Endothelial cell of hepatic sinusoid (primary cell): ENCODE measurements at regions not wholly inside any gene's neighbourhood (a gene's known extent, or its start where the extent isn't known, plus 50 kb on each side); places are given as distances from the start of the nearest gene placed in this dataset.

Source experiments
- in situ Hi-C: cut with HindIII; loops from 2 replicates; pipeline ENCODE4 v1.10.0; 2017; ENCODE audit warnings: low sequenced_read_pairs

- in situ Hi-C loops, result loop anchor here (10.0 kb wide), 2 partner anchors 225 to 415 kb away; no protein-coding TSS in a partner anchor
These were observed 160.6 kb downstream of the LRIG3 start for GRCh38 chr12:58759745-58760144.

GRCh38 chr12:58761308-58761707 is 159.0 kb downstream of the LRIG3 start:
- in situ Hi-C loops, result no loop called here

DNA sequence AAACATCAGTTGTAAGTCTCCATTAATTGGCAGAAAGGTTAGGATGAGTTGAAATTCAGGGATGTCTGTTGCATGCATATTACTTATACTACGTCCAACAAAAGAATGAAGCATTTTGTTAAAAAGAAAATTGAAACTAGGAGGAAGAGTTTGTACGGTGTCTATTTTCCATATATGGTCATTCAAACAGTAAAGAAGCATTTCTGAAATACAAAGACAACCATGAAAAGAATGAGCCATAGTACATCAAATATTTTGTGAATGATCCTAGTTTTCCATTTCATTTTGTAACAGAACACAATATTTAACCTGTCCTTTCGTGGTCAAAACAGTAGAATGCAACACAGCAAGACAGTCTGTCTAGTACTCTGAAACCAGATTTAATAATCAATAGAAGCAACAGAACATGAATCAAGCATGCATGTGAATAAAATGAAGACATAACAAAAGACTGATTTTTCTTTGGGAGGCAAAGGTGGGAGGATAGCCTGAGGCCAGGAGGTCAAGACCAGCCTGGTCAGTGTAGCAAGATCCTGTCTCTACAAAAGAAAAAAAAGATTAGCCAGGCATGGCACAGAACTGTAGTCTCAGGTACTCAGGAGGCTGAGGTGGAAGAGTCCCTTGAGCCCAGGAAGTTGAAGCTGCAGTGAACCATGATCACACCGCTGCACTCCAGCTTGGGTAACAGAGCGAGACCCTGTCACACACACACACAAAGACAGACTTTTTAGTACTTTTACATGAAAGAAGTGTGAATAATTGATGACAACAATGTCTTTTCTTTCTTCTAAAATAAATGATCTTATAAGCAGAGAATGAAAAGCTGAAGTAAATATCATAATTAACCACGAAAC is 156.0 kb downstream of the LRIG3 start:
- in situ Hi-C loops, result no loop called here

- in situ Hi-C loops, result no loop called here
These were observed 155.2 kb downstream of the LRIG3 start for GRCh38 chr12:58765076-58765475.

- in situ Hi-C loops, result no loop called here
These were observed 154.4 kb downstream of the LRIG3 start for GRCh38 chr12:58765653-58766512.

- in situ Hi-C loops, result no loop called here
These were observed 153.8 kb downstream of the LRIG3 start for GRCh38 chr12:58766513-58766870.

DNA sequence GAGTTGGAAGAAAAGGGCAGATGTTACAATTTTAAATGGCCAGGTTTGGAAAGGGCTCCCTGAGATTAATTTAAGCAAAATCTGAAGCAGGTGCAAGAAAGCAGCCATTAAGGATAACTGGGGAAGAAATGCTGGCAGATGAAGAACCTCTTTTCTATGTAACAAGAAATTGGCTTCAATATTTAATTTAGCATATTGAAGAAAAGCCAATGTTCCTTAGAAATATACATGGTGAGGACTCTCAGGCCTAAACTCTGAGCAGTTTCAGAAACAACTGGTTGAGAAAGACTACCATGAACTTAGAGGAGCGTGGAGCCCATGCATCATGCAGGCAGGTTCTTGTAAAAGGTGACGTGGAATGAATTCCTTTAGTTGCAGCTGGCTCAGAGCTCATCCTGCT is 152.8 kb downstream of the LRIG3 start:
- in situ Hi-C loops, result no loop called here

DNA sequence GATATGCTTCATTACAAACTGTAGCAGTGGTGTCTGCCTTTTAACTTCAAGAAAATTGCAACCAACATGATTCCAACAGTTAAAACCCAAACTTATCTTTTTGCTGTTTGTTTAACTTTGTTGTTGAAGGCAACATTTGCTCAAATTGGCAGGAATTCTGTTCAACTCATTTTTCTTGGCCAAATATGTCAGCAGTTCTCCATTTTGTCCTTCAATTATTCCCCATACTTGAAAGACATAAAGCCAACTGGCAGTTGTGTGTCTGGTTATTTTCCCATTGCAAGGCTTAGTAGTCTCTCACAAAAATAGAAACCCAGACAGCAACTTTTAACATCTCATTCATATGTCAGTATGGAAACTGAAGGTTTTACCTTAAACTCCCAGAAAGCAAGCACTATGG is 146.3 kb downstream of the LRIG3 start:
- in situ Hi-C loops, result no loop called here

DNA sequence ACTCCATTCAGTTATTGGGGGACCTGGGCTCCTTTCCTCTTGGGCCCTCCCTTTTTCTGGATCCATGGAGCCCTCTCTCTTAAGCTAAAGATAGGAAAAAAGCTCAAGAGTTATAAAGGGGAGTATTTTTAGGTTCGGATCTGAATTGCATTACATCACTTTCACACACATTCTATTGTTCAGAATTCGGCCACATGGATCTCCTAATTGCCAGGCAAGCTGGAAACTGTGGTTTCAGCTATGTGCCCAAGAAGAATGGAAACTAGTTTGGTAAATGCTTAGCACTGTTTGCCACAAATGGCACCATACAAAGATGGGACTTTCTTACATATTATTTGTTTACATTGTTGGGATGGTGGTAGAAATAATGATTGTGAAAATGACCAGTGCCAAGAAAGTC is 145.6 kb downstream of the LRIG3 start:
- in situ Hi-C loops, result loop anchor here (5.0 kb wide), 1 partner anchor 68 kb away; no protein-coding TSS in a partner anchor

DNA sequence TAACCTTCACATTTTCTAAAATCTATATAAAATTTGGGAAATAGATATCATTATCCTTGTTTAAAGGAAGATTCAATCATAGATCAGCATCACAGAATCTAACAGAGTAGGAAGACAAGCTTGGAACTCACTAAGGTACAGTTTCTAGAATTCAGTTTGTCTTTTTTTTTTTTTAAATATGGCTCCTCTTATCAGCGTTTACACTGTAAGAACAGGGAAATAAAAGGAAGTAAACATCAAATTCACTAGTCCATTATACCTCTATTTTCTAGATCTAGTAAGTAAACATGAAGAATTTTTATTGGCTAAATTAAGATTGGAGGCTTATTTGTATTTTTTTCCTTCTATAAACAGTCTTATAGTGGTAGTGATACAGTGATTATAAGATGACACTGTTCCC is 144.9 kb downstream of the LRIG3 start:
- in situ Hi-C loops, result loop anchor here (5.0 kb wide), 1 partner anchor 67 kb away; no protein-coding TSS in a partner anchor

DNA sequence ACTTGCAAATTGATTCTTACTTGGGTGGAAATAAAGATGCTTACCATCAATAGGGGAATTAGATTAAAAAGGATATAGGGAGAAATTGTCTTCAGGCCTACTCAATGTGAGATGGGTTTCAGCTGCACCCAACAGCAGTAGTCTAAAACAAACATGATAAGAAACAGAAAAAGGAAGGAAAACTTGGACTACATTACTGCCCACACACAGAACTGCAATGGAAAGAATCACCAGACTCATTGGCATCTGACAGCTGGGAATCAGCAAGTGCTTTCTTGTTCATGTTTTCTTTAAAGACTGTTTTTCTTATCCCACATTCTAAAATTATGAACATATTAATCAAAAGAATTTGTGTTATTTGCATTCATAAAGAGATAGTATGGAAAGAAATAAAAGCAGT is 144.2 kb downstream of the LRIG3 start:
- in situ Hi-C loops, result loop anchor here (5.0 kb wide), 1 partner anchor 66 kb away; no protein-coding TSS in a partner anchor

- in situ Hi-C loops, result loop anchor here (5.0 kb wide), 1 partner anchor 64 kb away; no protein-coding TSS in a partner anchor
These were observed 142.5 kb downstream of the LRIG3 start for GRCh38 chr12:58777815-58778214.

GRCh38 chr12:58781609-58782008 is 138.7 kb downstream of the LRIG3 start:
- in situ Hi-C loops, result no loop called here

DNA sequence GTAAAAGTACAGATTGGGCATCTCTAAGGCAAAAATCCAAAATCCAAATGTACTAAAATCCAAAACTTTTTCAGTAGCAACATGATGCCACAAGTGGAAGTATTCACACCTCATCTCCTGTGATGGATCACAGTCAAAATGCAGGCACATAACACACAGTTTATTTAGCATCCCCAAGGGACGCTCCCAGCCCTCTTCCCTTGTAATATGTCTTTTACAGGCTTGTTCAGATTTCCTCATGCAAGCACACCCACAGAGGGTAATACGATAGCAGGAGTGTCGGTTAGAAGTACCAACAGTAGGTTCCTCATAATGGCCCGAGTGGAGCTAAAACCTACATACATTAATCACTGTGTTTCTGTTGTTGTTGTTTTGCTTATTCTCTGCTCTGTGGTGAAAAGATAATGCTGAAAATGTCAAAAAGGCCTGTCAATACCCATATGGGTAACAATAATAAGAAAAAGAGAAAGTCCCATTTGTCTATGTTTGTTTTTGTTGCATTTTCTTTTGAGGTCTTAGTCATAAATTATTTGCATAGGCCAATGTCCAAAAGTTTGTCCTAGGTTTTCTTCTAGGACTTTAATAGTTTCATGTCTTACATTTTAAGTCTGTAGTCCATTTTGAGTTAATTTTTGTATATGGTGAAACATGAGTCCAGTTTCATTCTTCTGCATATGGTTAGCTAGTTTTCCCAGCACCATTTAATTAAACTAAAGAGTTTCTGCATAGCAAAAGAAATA is 133.1 kb downstream of the LRIG3 start:
- in situ Hi-C loops, result no loop called here

DNA sequence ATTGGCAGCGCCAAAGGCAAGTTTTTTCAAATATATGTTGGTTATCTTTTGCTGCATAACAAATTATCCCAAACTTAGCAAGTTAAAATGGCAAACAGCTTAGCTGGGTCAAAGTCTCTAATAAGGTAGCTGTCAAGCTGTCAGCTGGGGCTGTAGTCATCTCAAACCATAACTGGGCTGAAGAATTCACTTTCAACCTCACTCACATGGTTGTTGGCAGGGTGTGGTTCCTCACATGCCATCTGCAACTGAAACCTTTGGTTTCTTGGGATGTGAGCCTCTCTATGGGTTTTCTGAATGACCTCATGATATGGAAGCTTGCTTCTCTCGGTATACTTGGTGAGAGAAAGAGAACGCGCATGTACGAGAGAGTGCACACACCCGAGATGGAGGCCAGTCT is 125.4 kb downstream of the LRIG3 start:
- in situ Hi-C loops, result no loop called here

DNA sequence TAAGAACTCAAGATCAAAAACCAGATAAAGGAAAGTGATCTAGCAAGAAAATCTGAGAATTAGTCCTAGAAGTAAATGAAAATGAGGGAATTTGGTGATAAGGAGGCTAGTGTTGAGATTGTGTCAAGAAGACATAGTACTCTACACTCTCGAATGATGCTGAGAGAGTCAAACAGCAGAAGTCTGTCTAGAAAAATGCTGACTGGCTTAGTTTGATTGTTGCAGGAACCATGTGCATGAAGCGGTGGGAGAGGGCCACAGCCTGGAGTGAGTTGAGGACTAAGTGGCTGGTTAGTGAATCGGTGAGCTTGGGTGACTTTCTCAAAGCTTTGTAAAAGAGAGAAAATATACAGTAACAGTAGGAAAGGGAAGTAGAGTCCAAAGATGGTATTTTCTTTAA is 124.5 kb downstream of the LRIG3 start:
- in situ Hi-C loops, result no loop called here

DNA sequence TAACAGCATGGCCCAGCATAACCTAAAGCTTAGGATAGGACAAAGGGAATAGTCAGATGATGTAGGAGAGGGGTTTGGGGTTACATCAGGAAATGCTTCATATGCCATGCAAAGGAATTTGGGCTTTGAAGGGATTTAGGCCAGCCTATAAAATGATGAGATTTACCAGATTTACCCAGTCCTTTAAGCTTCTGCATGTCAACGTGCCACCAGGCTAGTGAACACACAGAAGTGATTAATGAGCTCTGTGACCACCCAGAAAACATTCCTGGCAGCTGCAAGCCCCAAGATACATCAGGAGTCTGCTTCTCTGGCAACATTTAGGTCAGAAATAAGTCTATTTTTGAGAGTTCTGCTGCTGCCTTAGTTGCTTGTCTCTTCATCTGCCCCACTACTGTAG is 118.3 kb downstream of the LRIG3 start:
- in situ Hi-C loops, result no loop called here

DNA sequence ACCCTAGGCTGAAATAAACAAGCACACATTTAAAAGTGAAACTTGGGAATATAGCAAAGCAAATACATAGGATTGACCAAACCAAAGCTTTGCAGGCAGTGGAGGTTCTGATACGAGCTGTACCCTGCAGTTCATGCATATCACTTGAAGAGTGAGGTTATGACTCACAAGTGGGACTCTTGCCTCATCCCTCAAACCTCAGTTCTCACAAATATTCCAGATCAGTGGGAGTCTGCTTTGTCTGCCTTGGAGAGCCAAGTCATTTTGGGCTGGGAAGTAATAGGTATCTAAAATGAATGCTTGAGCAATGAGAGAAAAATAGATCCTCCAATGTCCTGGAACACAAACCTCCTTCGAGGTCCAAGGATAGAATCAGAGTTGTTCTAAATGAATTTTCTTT is 116.4 kb downstream of the LRIG3 start:
- in situ Hi-C loops, result no loop called here

- in situ Hi-C loops, result no loop called here
These were observed 115.6 kb downstream of the LRIG3 start for GRCh38 chr12:58804749-58805148.

DNA sequence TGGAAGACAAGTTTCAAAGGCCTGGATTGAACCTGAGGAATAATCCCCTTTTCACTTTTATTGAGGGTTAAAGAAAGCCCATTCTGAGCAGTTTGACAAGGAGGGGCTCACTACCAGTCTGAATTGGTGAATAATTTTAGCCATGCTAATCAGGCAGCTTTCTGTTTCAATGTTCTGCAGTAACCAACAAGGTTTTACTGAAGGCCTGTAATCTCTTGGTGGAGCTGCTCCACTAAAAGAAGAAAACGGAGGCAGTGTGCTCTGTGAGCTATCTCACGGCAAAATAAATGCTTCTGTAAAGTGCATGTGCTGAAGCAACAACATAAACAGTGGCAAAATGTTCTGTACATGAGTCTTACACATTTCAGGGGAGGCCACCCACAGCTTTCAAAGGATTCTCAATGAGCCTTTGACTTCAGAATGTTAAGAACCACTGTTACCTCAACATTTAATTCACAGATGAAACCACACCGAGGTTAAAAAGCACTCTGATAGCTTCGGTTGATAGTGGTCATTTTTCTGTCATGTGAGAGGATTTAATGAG is 111.2 kb downstream of the LRIG3 start:
- in situ Hi-C loops, result no loop called here

- in situ Hi-C loops, result no loop called here
These were observed 109.0 kb downstream of the LRIG3 start for GRCh38 chr12:58811346-58811745.
